ENCODE measurements at regions not wholly inside any gene's neighbourhood (a gene's known extent, or its start where the extent isn't known, plus 50 kb on each side); places are given as distances from the start of the nearest gene placed in this dataset.
"Not testable (repeated sequence)": the region's sequence is repeated elsewhere in the genome, so short reads cannot be mapped to it uniquely, and the experiment has no call there.

- not testable (repeated sequence) for DNase-seq (ENCODE audit: low read depth)
Observed at GRCh38 chr1:234795711-234796437, 185.9 kb upstream of the IRF2BP2 start.

GRCh38 chr1:234795007-234795406 lies 185.0 kb upstream of the IRF2BP2 start:
- DNase-seq (ENCODE audit: low read depth) = not testable (repeated sequence)

- not testable (repeated sequence) for DNase-seq (ENCODE audit: low read depth)
Observed at GRCh38 chr1:234794452-234794851, 184.5 kb upstream of the IRF2BP2 start.

- not testable (repeated sequence) for DNase-seq (ENCODE audit: low read depth)
Observed at GRCh38 chr1:234793924-234794323, 183.9 kb upstream of the IRF2BP2 start.

DNA sequence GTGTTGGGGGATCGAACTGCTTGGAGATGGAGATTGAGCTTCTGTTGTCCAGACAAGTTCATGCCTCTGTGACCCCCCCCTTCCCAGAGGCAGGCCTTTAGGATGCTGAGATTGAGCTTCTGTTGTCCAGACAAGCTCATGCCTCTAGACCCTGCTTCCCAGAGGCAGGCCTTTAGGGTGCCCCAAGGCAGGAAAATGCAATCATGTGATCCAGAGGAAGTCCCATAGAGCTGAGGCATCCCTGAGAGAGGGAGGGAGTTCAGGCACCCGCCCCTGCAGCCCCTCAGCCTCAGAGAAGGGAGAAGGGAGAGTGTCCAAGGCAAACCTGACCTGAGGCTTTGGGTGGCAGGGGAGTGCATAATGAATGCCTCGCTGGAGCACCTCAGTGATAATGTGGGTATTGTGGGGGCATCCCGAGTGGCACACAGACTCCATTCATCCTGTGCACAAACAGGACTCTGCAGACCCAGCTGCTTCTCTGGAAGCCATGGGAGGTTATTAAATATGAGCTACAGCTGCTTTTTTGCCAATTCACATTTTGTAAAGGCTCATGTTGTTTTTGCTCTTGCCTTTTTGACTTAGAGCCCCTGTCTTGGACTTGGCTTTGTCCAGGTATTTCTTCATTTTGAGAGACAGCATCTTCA lies 182.4 kb upstream of the IRF2BP2 start:
- not testable (repeated sequence) for DNase-seq (ENCODE audit: low read depth)

DNA sequence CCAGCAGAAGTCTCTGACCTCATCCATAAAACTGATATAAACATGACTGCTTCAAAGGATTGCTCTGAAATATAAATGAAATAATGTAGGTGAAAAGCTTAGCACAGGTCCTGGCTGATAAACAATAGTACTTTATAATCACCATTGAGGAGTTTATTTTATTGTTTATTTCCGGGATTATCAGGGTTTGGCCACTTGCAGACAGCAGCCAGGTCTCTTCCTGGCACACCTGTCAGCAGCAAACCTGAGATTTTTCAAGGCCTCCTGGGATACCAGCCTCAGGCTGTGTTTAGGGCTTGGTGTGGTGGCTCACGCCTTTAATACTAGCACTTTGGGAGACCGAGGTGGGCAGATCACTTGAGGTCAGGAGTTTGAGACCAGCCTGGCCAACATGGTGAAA lies 181.6 kb upstream of the IRF2BP2 start:
- DNase-seq (ENCODE audit: low read depth) = not testable (repeated sequence)

DNA sequence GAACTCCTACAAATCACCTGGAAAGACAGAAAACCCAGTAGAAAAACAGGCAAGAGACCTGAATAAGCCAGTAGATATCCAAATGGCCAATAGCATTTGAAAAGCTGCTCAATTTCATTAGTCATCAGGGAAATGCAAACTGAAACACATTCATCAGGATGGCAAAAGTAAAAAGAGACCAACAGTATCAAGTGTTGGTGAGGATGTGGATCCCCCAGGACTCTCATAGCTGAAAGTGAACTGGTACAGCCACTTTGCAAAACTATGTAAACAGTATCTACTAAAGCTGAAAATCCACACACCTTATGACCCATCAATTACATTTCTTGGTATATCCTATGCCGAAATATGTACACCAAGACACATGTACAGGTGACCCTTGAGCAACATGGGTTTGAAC lies 180.4 kb upstream of the IRF2BP2 start:
- DNase-seq (ENCODE audit: low read depth) = not testable (repeated sequence)

DNA sequence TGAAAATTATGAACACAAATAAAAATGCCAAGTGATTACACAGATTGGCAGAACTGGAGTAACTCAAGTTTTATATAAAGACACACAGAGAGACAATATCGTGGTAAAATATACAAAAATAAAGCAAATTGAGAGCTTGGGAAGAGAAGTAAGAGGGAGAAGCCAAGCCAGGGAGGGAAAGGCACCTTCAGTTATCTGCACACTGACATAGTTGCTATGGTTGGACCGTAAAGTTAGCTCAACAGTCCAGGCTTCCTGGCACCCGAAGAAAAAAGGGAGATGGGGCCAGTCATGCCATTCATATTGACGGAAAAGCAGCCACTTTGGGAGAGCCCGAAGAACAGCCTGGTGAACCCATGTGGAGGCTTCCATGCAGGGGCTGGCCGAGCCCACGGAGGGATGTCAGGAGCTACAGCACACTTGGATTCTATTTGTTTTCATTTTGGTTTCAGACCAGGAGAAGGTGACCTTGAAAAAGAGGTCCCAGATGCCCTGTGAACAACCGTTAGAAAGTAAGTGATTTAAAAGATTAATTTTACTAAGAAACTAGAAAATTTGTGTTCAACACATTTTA lies 177.1 kb upstream of the IRF2BP2 start:
- DNase-seq (ENCODE audit: low read depth) = not testable (repeated sequence)

- not testable (repeated sequence) for DNase-seq (ENCODE audit: low read depth)
Observed at GRCh38 chr1:234785922-234786321, 175.9 kb upstream of the IRF2BP2 start.

DNA sequence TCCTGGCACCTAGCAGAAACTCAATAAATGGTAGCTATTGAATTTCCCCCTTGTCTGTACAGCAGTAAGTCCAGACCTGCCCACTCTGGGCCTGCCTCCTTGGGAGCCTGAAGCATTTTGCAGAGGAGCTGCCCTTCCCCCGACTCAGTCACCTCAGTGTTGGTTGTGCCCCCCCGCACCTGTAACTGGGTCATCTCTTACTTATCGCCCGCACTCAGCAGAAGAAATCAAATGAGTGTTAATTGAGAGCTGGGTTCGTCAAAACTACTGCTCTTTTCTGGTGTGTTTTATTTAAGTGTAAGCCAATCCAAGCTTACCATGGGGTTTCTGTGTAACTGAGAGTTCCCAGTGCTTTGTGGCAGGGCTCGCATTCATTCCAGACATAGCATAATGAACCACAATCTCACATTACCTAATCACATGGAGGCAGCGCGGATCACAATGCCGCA lies 175.5 kb upstream of the IRF2BP2 start:
- not testable (repeated sequence) for DNase-seq (ENCODE audit: low read depth)

GRCh38 chr1:234784108-234784507 lies 174.1 kb upstream of the IRF2BP2 start:
- DNase-seq (ENCODE audit: low read depth) = not testable (repeated sequence)

- no peak for DNase-seq (ENCODE audit: low read depth)
Observed at GRCh38 chr1:234782791-234783190, 172.8 kb upstream of the IRF2BP2 start.

DNA sequence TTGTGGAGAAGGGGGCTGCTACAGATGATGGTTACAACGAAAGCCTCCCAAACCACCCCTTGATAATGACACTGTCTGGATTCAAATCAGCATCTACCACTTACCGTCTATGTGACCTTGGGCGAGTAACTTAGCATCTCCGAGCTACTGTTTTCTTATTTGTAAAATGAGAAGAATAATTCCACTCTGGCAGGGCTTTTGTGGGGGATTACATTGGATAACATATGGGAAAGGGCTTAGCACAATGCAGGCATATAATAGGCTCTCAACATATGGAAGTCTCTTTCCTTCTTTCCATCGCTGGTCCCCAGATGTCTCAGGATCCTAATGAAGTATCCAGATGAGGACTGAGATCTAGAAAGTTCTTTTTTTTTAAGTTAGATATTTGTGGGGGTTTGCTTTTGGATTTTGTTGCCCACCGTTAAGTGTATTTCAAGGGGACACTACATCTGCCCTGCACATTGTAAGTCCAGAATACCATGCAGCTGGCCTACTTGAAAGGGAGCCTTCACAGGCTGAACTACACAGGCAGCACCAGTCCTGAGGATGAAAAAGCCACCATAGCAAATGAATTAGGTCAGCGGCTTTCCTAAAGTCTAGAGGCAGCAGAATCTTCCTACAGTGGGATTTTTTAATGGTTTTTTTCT lies 172.2 kb upstream of the IRF2BP2 start:
- DNase-seq (ENCODE audit: low read depth) = no peak

DNA sequence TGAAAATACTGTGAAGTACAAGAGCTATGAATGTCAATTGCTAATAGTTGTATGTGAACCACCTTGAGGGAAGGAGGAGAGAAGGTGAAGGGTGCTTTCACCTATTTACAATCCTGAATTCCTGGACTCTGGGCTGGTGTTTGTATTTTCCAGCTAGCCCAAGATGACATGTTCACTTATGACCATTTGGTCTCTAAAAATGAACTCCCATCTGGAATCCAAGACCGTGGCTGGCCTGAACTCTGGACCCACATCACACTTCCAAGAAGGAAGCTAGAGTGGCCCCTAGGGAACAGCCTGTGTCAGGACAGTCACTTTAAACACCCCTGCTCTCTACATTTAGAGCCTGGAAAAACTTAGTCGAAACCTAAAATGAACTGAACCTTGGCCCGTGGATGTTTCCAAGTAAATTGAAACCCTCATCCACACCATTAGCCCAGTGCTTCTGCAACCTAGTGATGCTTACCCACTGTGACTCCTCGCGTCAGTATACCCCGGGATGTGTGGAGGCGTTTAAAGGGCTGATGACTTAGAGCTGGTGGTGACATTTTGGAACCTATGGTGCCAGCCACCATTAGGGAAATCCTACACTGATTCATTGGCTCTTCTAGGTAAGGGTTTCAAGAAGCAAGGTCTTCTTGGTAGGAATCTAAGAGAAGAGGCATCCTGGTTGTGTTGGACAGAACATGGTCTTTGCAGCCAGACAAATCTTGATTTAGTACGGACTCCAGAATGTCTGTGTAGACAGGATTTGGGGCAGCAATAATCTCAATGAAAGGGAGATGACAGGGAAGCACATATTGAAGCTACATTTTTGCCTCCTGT lies 171.5 kb upstream of the IRF2BP2 start:
- DNase-seq (ENCODE audit: low read depth) = no peak

DNA sequence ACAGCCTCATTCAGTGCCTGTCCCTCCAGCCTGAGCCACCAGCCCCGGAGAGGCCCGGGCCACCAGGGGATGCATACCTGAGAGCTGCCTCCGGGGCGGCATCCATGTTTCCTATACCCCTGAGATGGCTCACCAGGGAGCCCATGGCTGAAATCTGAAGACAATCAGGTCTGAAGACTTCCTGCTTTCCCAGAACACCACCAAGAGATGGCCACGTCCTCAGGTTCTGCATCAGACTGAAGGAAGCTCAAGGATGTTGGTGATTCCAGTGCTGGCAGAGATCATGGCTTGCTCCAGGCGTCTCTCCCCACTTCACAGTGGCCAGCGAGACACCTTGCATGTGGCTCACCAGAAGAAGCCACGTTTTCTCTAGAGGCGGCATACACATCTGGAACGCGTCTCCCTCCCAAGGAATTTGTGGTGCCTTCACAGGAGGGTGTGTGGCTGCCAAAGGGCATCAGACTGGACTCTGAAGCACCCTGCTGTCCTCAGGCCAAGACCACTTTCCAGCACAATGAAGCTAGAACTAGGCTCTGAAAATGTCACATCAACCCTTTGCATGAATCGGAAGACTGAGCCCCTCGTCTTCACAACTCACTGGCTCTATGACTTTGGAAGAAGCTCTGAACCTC lies 170.7 kb upstream of the IRF2BP2 start:
- no peak for DNase-seq (ENCODE audit: low read depth)

DNA sequence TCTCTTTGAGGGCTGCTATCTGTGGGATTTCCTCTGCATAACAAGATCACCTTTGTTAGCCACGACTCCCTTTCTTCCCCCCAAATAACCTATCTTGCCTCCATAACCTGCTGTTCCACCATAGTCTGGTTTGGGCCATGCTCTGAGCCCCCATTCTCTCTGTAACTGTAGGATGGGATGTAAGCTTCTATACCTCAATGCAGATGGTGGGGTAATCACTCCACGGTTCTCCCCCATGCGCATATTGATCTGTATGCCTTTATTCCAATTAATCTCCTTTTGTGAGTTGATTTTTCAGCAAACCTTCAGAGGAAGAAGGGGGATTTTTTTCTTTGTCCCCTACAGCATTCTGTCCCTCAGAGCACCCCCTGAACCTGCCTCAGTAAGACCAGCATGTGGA lies 170.1 kb upstream of the IRF2BP2 start:
- no peak for DNase-seq (ENCODE audit: low read depth)

DNA sequence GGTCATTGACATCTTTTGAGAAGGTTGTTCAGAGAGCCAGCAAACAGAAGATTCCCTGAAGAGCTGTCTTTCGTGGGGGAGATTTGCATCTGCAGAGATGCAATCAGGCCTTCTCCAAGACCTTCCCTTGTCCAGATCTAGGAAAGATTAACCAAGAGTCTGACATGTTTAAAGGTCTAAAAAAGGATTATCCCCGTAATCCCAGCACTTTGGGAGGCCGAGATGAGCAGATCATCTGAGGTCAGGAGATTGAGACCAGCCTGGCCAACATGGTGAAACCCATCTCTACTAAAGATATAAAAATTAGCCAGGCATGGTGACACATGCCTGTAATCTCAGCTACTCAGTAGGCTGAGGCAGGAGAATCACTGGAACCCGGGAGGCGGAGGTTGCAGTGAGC lies 169.6 kb upstream of the IRF2BP2 start:
- DNase-seq (ENCODE audit: low read depth) = not testable (repeated sequence)

DNA sequence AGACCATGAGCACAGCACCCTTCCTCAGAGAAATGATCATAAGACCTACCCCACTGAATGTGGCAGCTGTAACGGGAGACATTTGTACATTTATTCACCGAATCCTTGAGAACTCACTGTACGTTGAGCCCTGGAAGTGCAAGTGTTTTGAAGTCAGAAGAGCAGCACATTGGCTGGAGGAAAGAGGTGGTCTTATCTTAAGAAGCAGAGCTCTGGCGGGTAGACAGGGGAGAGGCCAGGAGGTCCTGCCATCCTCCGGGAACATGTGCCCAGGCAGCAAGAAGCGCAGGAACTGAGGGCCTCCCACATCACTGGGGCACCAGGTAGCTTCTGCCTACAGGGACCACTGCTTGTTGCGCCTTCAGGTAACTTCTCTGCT lies 169.2 kb upstream of the IRF2BP2 start:
- no peak for DNase-seq (ENCODE audit: low read depth)

- no peak for DNase-seq (ENCODE audit: low read depth)
Observed at GRCh38 chr1:234778221-234779159, 168.5 kb upstream of the IRF2BP2 start.

- no peak for DNase-seq (ENCODE audit: low read depth)
Observed at GRCh38 chr1:234777856-234778220, 167.9 kb upstream of the IRF2BP2 start.

All from T-helper 22 cell (primary cell).